Body of pancreas (tissue), 4 donors: ENCODE measurements at regions not wholly inside any gene's neighbourhood (a gene's known extent, or its start where the extent isn't known, plus 50 kb on each side); places are given as distances from the start of the nearest gene placed in this dataset.

Source experiments
- ATAC-seq: fragments of 150-250 bp; one replicate; pipeline ENCODE4 v1.9.1; 2016
- DNase-seq, 4 donors: peaks; one replicate each; pipeline ENCODE4 v3.0.0-alpha.2; 2019
- H3K27ac ChIP-seq, 4 donors: fragments of 200-600 bp; sonication (generic); 1 replicate in 3 of 4; 2 replicates in 1 of 4; pipeline versions ENCODE4 v1.5.1 to v1.6.1; 2016 to 2019; ENCODE audit warnings: mild to moderate bottlenecking in 1 of 4, mixed read lengths in 1 of 4, moderate library complexity in 1 of 4
- H3K27me3 ChIP-seq, 2 donors: fragments of 200-600 bp; sonication (generic); one replicate each; pipeline ENCODE4 v1.6.0; 2016; ENCODE audit warnings: mild to moderate bottlenecking in 1 of 2
- H3K36me3 ChIP-seq, 2 donors: fragments of 200-600 bp; sonication (generic); replicated peaks in 1 of 2; 2 replicates each; pipeline ENCODE4 v1.5.1; 2016; ENCODE audit warnings: low read depth in 2 of 2; ENCODE audit not compliant: insufficient read depth in 1 of 2
- H3K4me1 ChIP-seq: fragments of 200-600 bp; sonication (generic); one replicate; pipeline ENCODE4 v1.6.0; 2016
- H3K4me3 ChIP-seq, 2 donors: fragments of 200-600 bp; sonication (generic); 1 replicate in 1 of 2; 2 replicates in 1 of 2; pipeline ENCODE4 v1.5.1; 2016 to 2019
- H3K9me3 ChIP-seq, 3 donors: fragments of 200-600 bp; sonication (generic); 1 replicate in 2 of 3; 2 replicates in 1 of 3; pipeline ENCODE4 v1.5.1; 2016
- CTCF ChIP-seq, 7 experiments: fragments of 450-650 bp in 4 of 7; fragments of 200-600 bp in 3 of 7; sonication (generic) in 3 of 7; IDR thresholded peaks; one replicate each; pipeline ENCODE4 v1.5.1; 2016 to 2019; ENCODE audit warnings: antibody characterized with exemption in 7 of 7
- POLR2A ChIP-seq, 3 donors: fragments of 450-650 bp; IDR thresholded peaks; one replicate each; pipeline ENCODE4 v1.6.1; 2016; ENCODE audit warnings: antibody characterized with exemption in 3 of 3, mild to moderate bottlenecking in 2 of 3
- WGBS, 2 donors: methylation state at CpG; one replicate each; pipeline ENCODE4 v1.1.5; 2017; 5-methylcytosine and 5-hydroxymethylcytosine counted together
- intact Hi-C: fragments of 100-400 bp; cut with DNase I; formaldehyde crosslinking; loops from one replicate; pipeline ENCODE4 v1.15.1; 2023

- Histone ChIP-seq H3K4me3 (no peak overlapping the region), H3K36me3 (no peaks in the 10 kb centered on the region), H3K27me3 (peaks cover 0 to 4% of the 10 kb centered on the region in 2 donors), H3K27ac (no peak overlapping the region), H3K4me1 (no peaks in the 10 kb centered on the region), H3K9me3 (no peaks in the 10 kb centered on the region)
- intact Hi-C loops = no loop called here
- 36 to 51% methylated on average over 3 of the region's 3 CpGs for WGBS, 2 donors
- TF ChIP-seq CTCF (IDR thresholded peaks at IDR 0.05) = no peak
- TF ChIP-seq POLR2A (IDR thresholded peaks at IDR 0.05) = no peak
- no peak for DNase-seq
- ATAC-seq = no peak
Measured at GRCh38 chr17:33661975-33662374, 368.9 kb upstream of the ASIC2 start.

- DNase-seq (no peak), ATAC-seq (no peak)
- WGBS, 2 donors = 58 to 64% methylated on average over 8 of the region's 8 CpGs
- no peaks in the 10 kb centered on the region for H3K4me1 ChIP-seq
- peaks cover 0 to 4% of the 10 kb centered on the region in 2 donors for H3K27me3 ChIP-seq
- H3K9me3 ChIP-seq = no peaks in the 10 kb centered on the region
- TF ChIP-seq CTCF (IDR thresholded peaks at IDR 0.05) (no peak), POLR2A (IDR thresholded peaks at IDR 0.05) (no peak)
- no peak overlapping the region for H3K27ac ChIP-seq
- no peaks in the 10 kb centered on the region for H3K36me3 ChIP-seq
- intact Hi-C loops = no loop called here
- no peak overlapping the region for H3K4me3 ChIP-seq
Measured at GRCh38 chr17:33664116-33664840, 371.2 kb upstream of the ASIC2 start.

- Histone ChIP-seq H3K27ac (no peak overlapping the region), H3K4me1 (no peaks in the 10 kb centered on the region), H3K36me3 (no peaks in the 10 kb centered on the region), H3K27me3 (peaks cover 0 to 4% of the 10 kb centered on the region in 2 donors), H3K9me3 (no peaks in the 10 kb centered on the region), H3K4me3 (no peak overlapping the region)
- no peak for DNase-seq
- no peak for TF ChIP-seq POLR2A (IDR thresholded peaks at IDR 0.05)
- TF ChIP-seq CTCF (IDR thresholded peaks at IDR 0.05) = no peak
- intact Hi-C loops = no loop called here
- WGBS, 2 donors = 45 to 70% methylated on average over 12 of the region's 12 CpGs
- ATAC-seq = no peak
Measured at GRCh38 chr17:33667052-33667509, 374.0 kb upstream of the ASIC2 start.

GRCh38 chr17:33667671-33668070, 374.6 kb upstream of the ASIC2 start:
- Histone ChIP-seq H3K27me3 (peaks cover 0 to 4% of the 10 kb centered on the region in 2 donors), H3K4me3 (no peak overlapping the region), H3K4me1 (no peaks in the 10 kb centered on the region), H3K9me3 (no peaks in the 10 kb centered on the region), H3K36me3 (no peaks in the 10 kb centered on the region), H3K27ac (no peak overlapping the region)
- intact Hi-C loops = no loop called here
- no peak for ATAC-seq
- DNase-seq = no peak
- 36 to 47% methylated on average over 4 of the region's 4 CpGs for WGBS, 2 donors
- TF ChIP-seq POLR2A (IDR thresholded peaks at IDR 0.05) = no peak
- no peak for TF ChIP-seq CTCF (IDR thresholded peaks at IDR 0.05)

- H3K9me3 ChIP-seq = no peaks in the 10 kb centered on the region
- no peaks in the 10 kb centered on the region for H3K27me3 ChIP-seq
- ATAC-seq = no peak
- DNase-seq = no peak
- intact Hi-C loops = no loop called here
- 84 to 98% methylated on average over 3 of the region's 3 CpGs for WGBS, 2 donors
- H3K27ac ChIP-seq = no peak overlapping the region
- no peak overlapping the region for H3K4me3 ChIP-seq
- H3K4me1 ChIP-seq = no peaks in the 10 kb centered on the region
- H3K36me3 ChIP-seq = no peaks in the 10 kb centered on the region
- TF ChIP-seq CTCF (IDR thresholded peaks at IDR 0.05) (no peak), POLR2A (IDR thresholded peaks at IDR 0.05) (no peak)
Measured at GRCh38 chr17:33668516-33668915, 375.4 kb upstream of the ASIC2 start.
